Frontal cortex (tissue), 4 donors: ENCODE measurements at regions not wholly inside any gene's neighbourhood (a gene's known extent, or its start where the extent isn't known, plus 50 kb on each side); places are given as distances from the start of the nearest gene placed in this dataset. TPM values are rescaled to one million over a fixed set of nuclear protein-coding genes. Genes with fewer than 3 reads are reported as not detected.
A peak's percentile ranks its signal among the peaks of the same experiment; 100 is the strongest.
"Not testable (repeated sequence)": the region's sequence is repeated elsewhere in the genome, so short reads cannot be mapped to it uniquely, and the experiment has no call there.

Experiments used
- DNase-seq, 2 donors: peaks; one replicate each; pipeline ENCODE4 v3.0.0; 2012; ENCODE audit warnings: low spot score in 2 of 2
- FAIRE-seq: peaks from 2 replicates; lab custom pipeline; 2012; peaks lifted over from hg19 to GRCh38; lab: Jason Lieb, UNC
- small RNA-seq: library from RNA; depleted of rRNA; stranded (forward); fragments of <200 nt; gene quantifications from one replicate; pipeline ENCODE3, GENCODE V24; 2014
- donor health status: control.
- donor health status: control.
- donor health status: control.

DNA sequence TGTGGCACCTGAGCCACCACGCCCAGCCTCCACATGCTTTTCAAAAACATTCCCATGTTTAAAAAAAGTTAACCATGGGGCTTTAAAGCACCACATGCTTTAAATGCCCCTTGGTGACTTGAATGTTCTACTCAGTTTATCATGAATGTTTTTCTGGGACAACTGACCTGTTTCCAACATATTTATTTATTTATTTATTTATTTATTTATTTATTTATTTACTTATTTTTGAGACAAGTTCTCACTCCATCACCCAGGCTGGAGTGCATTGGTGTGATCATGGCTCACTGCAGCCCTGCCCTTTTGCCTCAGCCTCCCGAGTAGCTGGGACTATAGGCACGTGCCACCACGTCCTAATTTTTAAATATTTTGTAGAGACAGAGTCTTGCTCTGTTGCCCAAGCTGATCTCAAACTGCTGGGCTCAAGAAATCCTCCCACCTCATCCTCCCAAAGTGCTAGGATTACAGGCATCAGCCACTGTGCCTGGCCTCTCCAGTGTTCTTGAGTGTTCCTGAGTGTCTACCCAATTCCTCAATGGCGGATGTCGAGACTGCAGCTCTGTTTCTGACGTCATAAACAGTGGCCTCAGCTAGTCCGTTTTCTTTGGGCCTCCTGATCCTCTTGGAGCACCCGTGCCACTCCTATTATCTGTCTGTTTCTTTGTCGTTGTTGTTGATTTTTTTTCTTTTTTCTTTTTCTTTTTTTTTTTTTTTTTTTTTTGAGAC, 185.7 kb upstream of the TP53TG3 start:
- DNase-seq, FAIRE-seq: not testable (repeated sequence)

- FAIRE-seq, DNase-seq: not testable (repeated sequence)
These were observed 171.4 kb upstream of the TP53TG3 start for GRCh38 chr16:32847379-32847778.

GRCh38 chr16:32845572-32845971, 169.6 kb upstream of the TP53TG3 start:
- FAIRE-seq, DNase-seq: not testable (repeated sequence)

GRCh38 chr16:32842844-32843243, 166.9 kb upstream of the TP53TG3 start:
- peak; percentile 57 for FAIRE-seq
- DNase-seq, result not testable (repeated sequence)

DNA sequence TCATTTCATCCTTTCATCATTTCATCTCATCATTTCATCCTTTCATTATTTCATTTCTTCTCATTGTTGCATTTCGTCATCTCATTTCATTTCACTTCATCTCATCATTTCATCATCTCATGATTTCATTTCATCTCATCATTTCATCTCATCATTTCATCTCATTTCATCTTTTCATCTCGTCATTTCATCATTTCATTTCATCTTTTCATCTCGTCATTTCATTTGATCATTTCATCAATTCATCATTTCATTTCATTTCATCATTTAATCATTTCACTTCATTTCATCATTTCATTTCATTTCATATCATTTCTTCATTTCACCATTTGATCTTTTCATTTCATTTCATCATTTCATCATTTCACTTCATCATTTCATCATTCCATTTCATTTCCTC, 131.3 kb upstream of the TP53TG3 start:
- DNase-seq, FAIRE-seq: not testable (repeated sequence)

DNA sequence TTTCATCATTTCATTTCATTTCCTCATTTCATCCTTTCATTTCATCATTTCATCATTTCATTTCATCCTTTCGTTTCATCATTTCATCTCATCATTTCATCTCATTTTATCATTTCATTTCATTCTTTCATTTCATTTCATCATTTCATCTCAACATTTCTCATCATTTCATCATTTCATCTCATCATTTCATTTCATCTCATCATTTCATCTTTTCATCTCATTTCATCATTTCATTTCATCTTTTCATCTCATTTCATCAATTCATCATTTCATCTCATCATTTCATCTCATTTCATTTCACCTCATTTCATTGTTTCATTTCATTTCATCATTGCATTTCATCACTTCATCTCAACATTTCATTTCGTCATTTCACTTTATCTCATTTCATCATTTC, 129.7 kb upstream of the TP53TG3 start:
- not testable (repeated sequence) for DNase-seq

More for the DNA sequence above, 129.7 kb upstream of the TP53TG3 start:
- FAIRE-seq, result not testable (repeated sequence)

Small RNAs in the stretch of these regions (small RNA-seq; reads per million reads assigned to genes)
- gene AC137761.2 (not detected), gene AC142086.2 (not detected)
